Activated CD4-positive, alpha-beta T cell treated with anti-CD3 and anti-CD28 coated beads, Interleukin-2, amount 50 U/mL, for 16 hours (primary cell): ENCODE measurements at regions not wholly inside any gene's neighbourhood (a gene's known extent, or its start where the extent isn't known, plus 50 kb on each side); places are given as distances from the start of the nearest gene placed in this dataset.
"Not testable (repeated sequence)": the region's sequence is repeated elsewhere in the genome, so short reads cannot be mapped to it uniquely, and the experiment has no call there.

Experiments used
- DNase-seq: peaks from one replicate; pipeline ENCODE4 v3.0.0-alpha.2; 2020

DNA sequence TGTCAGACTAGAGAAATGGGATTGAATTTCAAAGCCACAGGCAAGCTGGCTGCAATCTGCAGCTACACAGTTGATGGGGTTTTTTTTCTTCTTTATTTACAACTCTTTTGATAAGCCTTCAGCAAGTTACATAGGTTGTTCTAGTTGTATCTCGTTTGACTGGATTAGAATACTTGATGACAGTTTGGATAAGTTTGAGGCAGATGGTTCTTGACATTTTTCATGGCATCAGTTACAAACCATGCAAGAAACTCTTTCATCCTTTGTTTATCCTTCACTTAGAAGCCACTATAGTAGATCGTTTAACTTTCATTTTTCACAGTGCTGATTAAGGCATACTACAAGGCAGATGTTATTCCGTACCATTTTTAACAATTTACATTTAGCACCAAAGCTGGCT is 238.9 kb downstream of the TOX3 start:
- no peak for DNase-seq

GRCh38 chr16:52301026-52301425 is 245.9 kb downstream of the TOX3 start:
- DNase-seq, result no peak

GRCh38 chr16:52298769-52299168 is 248.2 kb downstream of the TOX3 start:
- no peak for DNase-seq

- not testable (repeated sequence) for DNase-seq
These were observed 250.1 kb downstream of the TOX3 start for GRCh38 chr16:52296706-52297315.

GRCh38 chr16:52296076-52296475 is 250.9 kb downstream of the TOX3 start:
- DNase-seq, result no peak

GRCh38 chr16:52294660-52295059 is 252.3 kb downstream of the TOX3 start:
- no peak for DNase-seq

DNA sequence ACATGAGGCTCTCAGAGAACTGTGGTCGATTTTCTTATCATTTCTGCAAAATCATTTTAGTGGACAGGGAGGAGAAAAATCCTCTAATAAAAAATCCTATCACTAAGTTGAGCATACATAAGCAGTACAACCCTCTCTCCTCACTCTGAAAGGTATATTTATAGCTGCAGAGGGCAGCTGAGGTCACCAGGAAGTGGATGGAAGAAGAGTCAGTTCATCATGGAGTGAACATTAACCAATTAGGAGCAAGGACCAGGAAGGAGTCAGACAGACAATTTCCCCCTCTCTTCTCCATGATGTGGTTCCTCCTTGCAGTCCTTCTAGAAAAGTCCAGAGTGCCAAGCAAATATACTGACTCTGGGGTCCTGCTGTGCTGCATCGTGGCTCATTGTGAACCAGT is 253.7 kb downstream of the TOX3 start:
- no peak for DNase-seq

DNA sequence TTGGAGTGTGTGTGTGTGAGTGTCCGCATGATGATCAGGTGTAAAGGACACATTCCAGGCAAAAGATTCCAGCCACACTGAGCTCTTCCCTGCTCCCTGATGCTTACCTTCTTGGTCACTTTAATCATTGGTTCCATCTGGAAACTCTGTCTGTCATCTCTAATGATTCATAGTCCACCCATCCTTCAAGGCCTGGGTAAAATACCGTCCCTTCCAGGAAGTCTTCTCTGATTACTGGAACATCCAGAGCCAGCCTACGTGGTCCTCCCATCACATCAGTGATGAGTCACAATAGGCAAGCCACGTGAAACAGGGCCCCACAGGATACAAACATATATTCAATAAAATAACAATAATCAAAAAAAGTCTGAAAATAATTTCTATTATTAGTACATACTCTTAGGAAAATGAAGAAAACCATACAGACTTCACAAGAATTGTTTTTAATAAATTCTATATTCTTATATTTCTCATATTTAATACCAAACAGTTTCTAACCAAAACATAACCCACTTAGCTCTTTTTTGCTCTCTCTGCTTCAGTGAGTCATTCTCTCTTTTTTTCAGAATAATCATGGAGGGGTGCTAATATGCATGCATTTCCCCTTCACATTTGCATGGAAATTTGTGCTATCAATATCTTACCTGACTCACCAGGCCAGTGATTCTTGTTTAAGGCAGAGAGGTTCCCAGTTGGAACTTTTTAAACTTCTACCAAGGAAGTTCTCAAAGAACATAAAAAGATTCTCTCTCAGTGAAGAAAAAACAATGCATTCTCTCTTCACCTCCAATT is 263.2 kb downstream of the TOX3 start:
- no peak for DNase-seq

GRCh38 chr16:52283018-52283417 is 263.9 kb downstream of the TOX3 start:
- DNase-seq, result no peak

GRCh38 chr16:52280086-52280485 is 266.9 kb downstream of the TOX3 start:
- no peak for DNase-seq

GRCh38 chr16:52271088-52271750 is 275.7 kb downstream of the TOX3 start:
- no peak for DNase-seq

DNA sequence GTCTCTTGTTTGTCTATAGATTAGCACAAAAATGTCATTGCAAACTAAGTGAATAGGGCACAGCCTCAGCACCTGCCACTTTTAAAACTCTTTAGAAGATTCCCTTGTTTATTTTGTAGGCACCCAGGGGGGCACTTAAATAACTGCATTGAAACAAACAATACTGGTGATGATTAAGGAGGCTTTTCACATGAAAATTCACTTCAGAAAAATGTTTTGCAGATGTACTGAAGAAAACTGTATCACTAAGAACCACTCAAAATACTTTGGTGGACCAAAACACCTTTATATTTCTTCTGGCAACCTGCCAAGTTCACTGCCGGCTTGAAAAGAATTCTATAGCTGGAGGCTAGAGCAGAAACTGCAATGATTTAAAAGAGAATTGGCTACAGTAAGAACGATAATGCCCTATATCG is 281.5 kb downstream of the TOX3 start:
- DNase-seq, result no peak

DNA sequence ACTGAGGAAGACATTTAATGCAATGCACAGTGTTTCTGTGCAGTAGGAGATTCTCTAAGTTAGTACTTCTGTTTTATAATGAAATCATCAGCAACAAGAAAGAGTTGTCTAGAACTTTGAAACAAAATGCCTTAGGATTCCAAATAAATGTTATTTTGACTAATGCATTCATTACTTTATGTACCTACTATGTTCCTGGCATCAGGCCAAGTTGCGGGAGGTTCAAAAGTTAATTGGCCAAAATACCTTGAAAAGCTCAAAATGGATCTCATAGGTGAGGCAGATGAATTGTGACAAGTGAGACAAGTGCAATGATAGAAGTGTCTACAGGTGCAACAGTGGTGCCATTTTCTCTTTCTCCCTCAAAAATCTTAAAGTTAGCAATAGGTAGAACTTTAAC is 289.4 kb downstream of the TOX3 start:
- no peak for DNase-seq

DNA sequence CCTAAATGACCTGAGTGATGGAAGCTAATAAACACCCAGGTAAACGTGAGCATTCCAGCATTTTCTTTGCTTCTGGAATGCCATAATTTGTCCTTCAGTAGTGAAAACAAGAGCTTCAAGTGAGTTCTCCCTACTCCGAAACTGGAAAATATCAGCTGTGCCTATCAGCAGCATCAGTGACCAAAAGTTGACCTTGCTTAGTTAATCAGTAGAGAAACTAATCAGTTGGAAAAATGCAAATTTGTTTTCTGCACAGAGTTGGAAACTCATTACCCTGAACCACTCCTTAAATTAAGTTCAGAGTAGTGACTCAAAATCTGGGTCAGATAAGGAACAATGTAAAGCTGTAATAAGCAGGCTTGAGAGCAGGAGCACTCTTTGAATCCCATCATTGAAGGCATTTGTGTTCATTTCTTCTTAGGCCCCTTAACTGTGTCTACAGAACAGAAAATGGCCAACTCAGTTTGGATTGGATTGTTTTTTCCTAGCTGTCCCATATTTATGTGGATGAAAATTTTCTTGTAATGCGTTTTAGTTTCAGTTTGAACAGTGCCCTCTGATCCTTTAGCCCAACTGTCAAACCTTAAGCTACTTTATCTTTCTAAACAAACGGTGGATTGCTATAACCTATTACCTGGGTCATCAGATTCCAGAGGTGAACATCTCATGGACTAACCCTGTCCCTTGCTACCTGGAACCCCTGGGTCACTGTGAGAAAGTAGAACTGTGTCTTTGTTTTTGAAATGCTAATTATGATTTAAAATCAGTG is 290.4 kb downstream of the TOX3 start:
- DNase-seq, result no peak

DNA sequence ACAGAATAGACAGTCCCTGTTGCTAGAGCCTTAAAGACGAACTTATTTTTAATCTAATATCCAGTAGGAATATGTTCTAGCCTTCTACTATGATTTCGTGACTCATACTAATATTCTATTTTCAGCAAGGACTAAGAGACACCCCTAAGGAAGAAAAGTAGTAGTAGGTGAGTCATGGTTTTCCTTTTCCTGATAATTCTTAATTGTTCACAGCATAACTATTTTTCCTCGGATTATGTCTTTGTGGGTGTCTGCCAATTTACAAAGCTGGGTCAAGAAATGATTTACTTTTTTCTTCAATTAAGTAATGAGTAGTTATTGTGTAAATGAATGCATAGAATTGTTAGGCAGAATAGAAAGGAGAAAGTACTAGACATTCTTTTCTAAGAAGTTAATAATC is 292.2 kb downstream of the TOX3 start:
- DNase-seq, result no peak

GRCh38 chr16:52252680-52253079 is 294.3 kb downstream of the TOX3 start:
- DNase-seq, result no peak

GRCh38 chr16:52251495-52251894 is 295.4 kb downstream of the TOX3 start:
- no peak for DNase-seq

DNA sequence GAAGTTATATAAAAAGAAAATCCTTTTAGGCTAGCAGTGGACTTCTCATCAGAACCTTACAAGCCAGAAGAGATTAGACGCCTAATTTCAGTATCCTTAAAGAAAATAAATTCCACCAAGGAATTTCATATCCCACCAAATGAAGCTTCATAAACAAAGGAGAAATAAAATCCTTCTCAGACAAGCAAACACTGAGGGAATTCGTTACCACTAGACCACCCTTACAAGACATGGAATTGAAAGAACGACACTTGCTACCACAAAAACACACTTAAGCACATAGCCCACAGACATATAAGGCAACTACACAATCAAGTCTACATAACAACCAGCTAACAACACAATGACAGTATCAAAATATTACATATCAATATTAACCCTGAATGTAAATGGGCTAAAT is 299.2 kb downstream of the TOX3 start:
- DNase-seq, result no peak

- no peak for DNase-seq
These were observed 308.2 kb downstream of the TOX3 start for GRCh38 chr16:52238710-52239109.

- DNase-seq, result no peak
These were observed 309.1 kb downstream of the TOX3 start for GRCh38 chr16:52237823-52238222.

DNA sequence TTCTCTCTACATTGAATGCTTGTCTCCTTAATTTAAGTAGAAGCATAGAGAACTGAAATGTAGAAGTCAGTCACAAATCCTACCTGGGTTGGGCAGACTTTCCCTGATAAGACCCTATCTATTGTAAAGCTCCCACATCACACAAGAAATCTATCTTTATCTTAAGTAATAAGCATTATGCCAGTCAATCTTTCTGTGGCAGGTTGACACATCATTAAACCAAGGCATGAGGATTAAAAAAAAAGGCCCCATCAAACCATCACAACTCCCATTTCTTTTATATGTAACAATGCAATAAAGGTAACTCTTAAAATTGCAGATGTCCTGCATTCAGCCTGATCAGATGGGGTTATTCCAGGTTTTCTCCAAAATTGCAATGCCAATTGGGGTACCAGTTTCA is 311.8 kb downstream of the TOX3 start:
- no peak for DNase-seq

- DNase-seq, result no peak
These were observed 312.3 kb downstream of the TOX3 start for GRCh38 chr16:52234626-52235025.

- no peak for DNase-seq
These were observed 317.5 kb downstream of the TOX3 start for GRCh38 chr16:52229471-52229870.
